ENCODE measurements at regions not wholly inside any gene's neighbourhood (a gene's known extent, or its start where the extent isn't known, plus 50 kb on each side); places are given as distances from the start of the nearest gene placed in this dataset.

DNA sequence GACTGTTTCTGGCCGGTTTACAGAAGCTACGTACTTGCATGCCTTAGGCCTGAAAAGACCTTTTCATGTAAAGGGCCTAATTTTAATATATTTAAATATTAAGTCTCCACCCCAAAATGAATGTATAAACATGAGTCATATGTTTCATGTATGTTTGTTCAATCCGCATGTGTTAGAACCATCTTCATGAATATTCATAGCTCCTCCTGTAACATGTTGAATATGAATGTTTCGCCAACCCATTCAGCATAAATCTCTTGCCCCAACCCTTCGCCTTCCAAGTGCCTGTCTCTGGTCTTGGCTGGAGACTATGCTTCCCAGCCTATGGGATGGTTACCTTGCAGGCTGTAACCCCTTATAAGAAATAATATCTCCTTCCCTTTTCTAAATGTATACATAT is 212.5 kb downstream of the SCG2 start:
- ChIA-PET CTCF (interaction anchor here (0.6 kb wide), 1 partner anchor 29 kb away, joined by 5 read pairs; no protein-coding TSS in a partner anchor), POLR2A (ENCODE audit: low non-redundant PET) (no interaction called here)
- no peak overlapping the region for H3K27ac ChIP-seq
- DNase-seq (ENCODE audit: low spot score): no peak
- TF ChIP-seq CTCF (conservative IDR thresholded peaks at IDR 0.05; ENCODE audit: low read depth): no peak

DNA sequence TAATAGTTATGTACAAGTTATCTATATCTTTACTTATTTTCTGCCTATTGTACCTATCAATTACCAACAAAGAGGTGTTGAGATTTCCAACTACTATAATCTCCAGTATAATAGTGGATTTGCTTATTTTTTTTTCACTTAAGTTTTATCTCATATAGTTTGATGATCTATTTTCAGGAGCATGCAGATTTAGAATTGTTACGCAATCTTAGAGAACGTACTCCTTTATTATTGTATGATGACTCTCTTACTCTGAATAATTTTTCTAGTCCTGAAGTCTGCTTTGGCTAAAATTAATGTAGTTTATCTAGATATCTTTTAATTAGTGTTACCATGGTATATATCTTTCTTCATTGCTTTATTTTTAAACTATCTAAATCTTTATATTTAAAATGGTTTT is 205.2 kb downstream of the SCG2 start:
- CTCF ChIA-PET: no interaction called here
- POLR2A ChIA-PET (ENCODE audit: low non-redundant PET): no interaction called here
- DNase-seq (ENCODE audit: low spot score): no peak
- no peak overlapping the region for H3K27ac ChIP-seq
- no peak for TF ChIP-seq CTCF (conservative IDR thresholded peaks at IDR 0.05; ENCODE audit: low read depth)

- TF ChIP-seq CTCF (conservative IDR thresholded peaks at IDR 0.05; ENCODE audit: low read depth): no peak
- CTCF ChIA-PET: no interaction called here
- no peak for DNase-seq (ENCODE audit: low spot score)
- no peak overlapping the region for H3K27ac ChIP-seq
- POLR2A ChIA-PET (ENCODE audit: low non-redundant PET): no interaction called here
Measured at GRCh38 chr2:223399357-223399957, 202.7 kb downstream of the SCG2 start.

DNA sequence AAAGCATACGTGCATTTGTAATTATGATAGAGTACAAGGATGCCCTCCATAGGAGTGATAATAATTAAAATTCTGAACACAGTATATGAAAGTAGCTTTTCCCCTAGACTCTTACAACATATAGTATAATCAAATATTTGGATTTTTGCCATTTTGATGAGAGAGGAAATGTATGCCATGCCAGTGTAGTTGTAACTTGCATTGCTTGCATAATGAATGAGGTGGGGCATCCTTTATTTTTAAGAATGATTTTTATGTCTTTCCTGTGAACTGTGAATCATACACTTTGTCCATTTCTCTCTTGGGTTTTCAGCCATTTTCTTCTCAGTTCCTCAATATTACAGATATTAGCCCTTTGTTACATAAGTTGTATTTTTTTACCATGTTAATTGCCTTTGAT is 197.5 kb downstream of the SCG2 start:
- DNase-seq (ENCODE audit: low spot score): peak; percentile 29
- ChIA-PET POLR2A (ENCODE audit: low non-redundant PET) (no interaction called here), CTCF (no interaction called here)
- H3K27ac ChIP-seq: no peak overlapping the region
- no peak for TF ChIP-seq CTCF (conservative IDR thresholded peaks at IDR 0.05; ENCODE audit: low read depth)

DNA sequence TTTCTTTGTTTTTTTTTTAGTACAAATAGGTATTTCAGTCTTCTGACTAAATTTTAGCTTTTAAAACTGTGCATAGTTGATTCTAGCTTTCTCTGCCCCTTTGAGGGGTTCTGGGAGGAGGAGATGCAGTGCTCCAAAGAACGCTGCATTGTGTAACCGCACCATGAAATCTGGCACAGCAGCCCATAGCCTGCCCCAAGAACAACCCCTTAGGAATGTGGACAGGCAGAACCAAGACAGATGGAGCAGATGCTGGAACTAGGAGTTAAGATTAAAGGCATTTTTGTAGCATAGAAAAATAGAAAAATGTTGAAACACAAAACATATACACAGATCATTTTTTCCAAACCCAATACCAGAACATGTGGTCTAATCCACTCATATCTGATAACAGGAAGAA is 187.5 kb downstream of the SCG2 start:
- no peak for TF ChIP-seq CTCF (conservative IDR thresholded peaks at IDR 0.05; ENCODE audit: low read depth)
- no peak overlapping the region for H3K27ac ChIP-seq
- POLR2A ChIA-PET (ENCODE audit: low non-redundant PET): no interaction called here
- no peak for DNase-seq (ENCODE audit: low spot score)
- CTCF ChIA-PET: interaction anchor here (1.0 kb wide), 1 partner anchor 443 kb away, joined by 3 read pairs; no protein-coding TSS in a partner anchor

DNA sequence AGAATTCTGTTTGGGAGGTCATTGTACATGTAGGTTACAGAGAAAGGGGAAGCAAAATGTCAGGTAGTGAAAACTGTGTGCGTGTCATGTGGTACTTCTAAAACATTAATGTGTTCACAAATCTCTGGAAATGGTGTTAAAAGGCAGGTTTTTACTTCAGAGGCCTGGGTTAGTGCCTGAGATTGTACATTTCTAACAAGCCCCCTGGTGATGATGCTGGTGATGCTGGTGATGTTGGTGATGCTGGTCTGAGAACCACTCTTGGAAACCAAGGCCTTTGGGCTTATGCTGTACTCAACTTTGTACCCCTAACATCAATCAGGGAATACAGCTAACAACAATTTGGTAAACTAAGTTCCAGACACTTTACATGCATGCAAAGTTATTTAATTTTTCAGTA is 187.1 kb downstream of the SCG2 start:
- POLR2A ChIA-PET (ENCODE audit: low non-redundant PET): no interaction called here
- TF ChIP-seq CTCF (conservative IDR thresholded peaks at IDR 0.05; ENCODE audit: low read depth): no peak
- DNase-seq (ENCODE audit: low spot score): no peak
- CTCF ChIA-PET: no interaction called here
- no peak overlapping the region for H3K27ac ChIP-seq

Measured in RWPE1 (cell line).